Germinal center (tissue), 1 donor: ENCODE measurements at regions not wholly inside any gene's neighbourhood (a gene's known extent, or its start where the extent isn't known, plus 50 kb on each side); places are given as distances from the start of the nearest gene placed in this dataset.
A peak's percentile ranks its signal among the peaks of the same experiment; 100 is the strongest.

Experiments used
- DNase-seq: peaks from one replicate; pipeline ENCODE4 v3.0.0; 2012; ENCODE audit warnings: mixed read lengths, low spot score

DNA sequence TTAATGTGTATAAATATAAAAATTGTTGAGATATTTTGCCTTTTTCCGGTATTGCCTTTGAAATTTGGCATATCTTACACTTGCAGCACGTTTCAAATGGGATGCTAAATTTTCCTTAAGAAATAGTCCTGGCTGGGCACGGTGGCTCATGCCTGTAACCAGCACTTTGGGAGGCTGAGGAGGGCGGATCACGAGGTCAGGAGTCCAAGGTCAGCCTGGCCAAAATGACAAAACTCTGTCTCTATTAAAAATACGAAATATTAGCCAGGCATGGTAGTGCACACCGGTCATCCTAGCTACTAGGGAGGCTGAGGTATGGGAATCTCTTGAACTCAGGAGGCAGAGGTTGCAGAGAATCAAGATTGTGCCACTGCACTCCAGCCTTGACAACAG lies 220.2 kb downstream of the PTEN start:
- DNase-seq = no peak

DNA sequence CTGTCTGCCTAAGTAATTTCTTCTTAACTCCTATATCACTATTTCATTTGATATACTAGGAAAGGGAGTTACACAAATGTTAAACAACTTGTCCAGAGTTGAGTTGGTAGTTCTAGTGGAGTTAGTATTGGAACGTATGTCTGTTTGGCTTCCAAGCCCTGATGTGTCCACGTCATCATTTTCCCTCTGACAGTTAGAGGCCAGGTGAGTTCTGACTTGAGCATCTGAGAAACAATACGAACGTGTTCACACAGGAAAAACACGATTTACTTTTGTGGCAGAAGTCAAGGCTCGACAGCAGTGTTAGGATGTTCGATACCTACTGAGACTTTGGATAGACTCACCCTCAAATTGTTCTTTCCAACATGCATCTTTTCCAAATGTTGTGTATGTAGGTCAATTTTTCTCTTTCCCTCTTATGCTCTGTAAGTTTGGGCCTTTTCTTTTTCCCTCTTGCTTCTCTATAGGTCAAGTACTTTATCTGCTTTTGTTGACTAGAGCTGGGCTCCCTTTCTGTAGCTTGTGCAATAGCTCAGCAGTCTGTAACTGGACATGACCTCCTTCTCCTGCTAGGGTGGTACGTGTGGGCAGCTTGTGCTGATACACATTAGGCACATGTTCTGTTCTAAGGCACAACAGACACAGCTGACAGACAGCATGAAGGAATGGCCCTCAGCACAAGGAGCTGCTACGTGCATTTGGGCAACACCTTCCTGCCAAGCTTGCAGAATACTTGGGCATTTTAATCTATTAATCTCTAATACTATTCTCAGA lies 222.9 kb downstream of the PTEN start:
- no peak for DNase-seq

DNA sequence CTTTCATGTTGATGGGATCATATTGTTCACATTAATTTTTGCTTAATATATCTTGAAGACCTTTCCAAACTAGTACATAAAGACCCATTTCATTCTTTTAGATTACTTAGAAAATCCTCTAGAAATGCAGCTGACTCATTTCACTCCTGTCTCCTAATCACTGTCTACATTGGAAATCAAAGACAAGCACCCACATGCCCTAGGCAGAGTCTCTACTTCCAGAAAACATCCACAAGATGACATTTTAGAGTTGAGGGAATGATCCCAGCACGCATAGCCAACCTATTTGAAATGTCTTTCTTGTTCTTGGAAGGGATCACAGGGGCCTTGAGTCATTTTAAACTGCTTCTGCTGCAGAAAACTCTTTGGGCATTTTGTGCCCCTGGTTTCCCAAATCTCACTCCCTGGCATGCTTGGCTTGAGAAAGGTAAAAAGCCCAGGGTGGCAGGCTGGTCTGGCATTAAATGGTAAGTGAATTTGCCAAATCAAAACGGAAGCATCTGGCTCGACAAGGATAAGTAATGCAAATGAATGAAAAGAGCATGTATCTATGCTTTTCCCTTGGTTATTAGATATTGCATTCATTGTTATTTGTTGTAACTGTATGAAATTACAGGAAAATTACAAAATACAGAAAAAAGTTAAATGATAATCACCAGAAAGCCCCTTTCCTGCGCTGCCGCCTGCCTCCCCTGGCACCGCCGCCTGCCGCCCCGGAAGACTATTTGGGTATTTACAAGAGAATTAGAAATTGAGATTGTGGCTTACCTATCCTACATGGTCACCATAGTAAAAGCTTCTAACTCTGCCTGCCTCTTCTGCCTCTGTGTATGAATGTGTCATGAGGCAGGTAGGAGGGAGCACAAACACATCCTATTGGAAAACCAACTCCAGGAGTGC lies 225.3 kb downstream of the PTEN start:
- no peak for DNase-seq

DNA sequence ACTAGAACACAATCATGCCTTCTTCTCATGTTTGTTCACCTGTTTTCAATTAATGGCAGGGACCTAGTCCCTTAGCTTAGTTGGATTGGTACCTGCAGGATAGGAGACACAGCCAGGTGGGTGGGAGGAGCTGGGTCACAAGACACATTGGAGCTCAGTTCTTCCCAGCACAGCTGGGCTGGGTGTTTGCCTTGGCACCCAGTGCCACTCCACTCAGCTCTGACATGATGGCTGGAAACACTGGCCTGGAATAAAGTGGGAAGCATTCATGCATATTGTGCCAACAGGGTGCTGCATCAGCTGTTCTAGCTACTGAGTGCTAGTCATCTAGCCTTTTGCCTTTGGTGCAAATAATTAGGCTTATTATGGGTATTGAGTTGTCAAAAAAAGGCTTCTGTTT lies 226.1 kb downstream of the PTEN start:
- DNase-seq = no peak

DNA sequence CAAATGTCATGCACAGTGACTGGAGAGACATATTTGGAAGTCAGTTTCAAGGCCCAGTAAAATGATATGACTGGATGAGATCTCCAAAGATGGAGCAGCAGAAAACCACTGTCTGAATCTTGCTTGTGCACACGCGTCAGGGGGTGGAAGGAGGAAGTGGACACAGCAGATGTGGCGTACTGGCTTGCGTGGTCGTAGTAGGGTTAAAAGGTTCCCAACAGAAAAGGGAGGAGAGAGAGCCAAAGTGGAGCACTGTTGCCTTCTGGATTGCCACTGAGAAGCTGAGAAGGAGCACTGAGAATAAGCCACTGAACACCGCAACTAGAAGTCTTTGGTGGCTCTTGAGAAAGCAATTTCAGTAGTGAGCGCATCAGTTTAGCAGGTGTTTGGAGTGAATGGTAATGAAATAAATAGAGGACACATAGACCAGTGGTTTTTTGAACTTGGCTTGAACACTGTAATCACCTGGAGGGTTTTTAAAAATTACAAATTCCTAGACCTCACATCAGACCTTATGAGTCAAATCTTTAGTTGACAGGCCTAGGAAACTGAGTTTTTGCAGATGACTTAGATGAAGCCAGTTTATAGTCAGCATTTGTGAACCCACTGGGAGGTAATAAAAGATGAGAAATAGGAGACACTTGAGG lies 227.3 kb downstream of the PTEN start:
- no peak for DNase-seq

DNA sequence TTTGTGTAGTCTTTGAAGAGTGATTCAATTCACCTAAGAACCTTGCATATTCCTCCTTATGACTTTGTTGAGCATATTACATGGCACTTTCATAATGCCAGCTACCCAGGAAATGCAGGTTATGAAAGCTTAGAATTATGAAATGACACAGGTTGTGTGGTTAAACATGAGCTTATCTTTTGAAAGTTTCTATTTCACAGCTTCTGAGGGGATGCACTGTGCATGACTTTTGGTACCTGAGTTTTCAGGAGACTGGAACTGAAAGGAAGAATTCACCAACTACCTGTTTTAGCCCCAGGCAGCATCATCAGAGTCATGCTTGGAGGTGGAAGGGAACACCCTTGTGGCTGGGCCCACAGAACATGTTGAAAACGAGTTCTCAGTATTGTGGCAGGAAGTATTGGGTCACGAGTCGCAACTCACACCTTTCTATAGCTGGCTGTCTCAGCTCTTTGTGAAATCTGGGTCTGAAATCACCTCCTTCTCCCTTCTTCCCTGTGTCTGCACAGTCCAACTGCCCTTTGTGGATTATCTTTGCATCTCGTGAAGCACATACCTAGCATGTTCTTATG lies 228.2 kb downstream of the PTEN start:
- peak; percentile 54 for DNase-seq

DNA sequence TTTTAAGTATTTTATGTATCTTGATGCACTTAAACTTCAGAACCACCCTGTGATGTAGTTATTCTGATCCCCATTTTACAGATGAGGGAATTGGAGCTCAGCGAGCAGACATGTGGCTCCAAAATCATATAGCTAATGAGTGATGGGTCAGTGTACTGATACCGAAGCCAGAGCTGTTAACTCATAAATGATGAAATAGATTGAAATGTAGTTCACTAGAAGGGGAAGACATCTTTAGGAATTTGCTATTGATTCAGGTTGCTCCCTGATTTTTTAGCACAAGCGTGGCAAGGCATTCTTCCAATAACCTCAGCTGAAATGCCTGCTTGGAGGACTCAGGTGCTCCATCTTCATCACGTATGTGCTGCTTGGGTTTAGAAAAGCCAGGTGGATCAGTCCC lies 228.8 kb downstream of the PTEN start:
- DNase-seq = no peak

DNA sequence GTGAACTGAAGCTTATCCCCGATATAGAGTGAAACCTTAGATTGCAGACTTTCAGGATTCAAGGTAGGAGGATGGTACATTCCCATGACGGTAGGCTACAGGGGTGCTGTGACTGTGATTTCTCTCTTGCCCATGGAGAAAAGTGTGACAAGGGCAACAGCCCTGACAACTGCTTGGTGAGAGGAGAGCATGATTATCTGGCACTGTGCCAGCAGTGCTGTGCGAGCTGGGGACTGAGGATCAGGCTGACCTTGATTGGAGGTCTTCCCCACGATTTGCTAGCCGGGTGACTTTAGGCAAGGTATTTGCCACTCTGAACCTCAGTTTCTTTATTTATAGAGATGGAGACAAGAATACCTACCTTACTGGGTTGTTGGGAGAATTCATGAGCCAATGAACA lies 229.5 kb downstream of the PTEN start:
- DNase-seq = no peak

DNA sequence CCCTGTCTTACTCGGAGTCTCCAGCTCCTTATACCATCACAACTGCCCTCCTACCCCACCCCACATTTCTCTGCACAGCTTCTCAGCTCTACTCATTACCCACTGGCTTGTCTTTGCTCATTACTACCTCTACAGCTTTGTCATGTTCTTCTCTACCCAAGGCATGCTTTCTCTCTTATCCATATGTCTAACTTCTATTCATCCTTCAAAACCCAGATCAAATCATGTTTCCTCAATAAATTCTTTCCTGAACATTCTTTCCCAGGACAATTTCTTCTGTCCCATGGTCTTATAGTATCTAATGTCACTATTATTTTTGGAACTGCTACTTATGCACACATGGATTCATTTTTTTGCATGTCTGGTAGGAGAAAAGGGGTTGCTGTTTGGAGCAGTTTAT lies 231.4 kb downstream of the PTEN start:
- no peak for DNase-seq

DNA sequence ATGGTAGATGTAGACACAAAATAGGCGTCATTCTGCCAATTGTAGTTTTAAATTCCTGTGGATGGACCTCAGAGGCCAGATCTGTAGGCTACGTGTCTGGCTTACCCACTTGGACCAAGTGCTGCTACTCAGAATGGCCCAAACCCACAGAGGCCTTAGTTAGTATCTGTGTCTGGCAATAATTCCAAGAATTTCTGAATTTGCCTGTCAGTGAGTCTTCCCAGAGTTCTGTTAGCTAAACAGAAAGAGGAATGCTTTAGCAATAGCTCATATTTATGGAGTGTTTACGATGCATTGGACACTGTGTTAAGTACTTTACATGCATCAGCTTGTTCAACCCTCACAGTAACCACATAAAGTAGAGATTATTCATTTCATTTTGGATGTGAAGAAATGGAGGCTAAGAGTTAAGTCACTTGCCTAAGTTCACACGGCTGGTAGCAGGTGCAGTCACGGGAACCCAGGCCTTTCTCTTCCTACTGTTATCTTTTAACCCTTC lies 231.8 kb downstream of the PTEN start:
- no peak for DNase-seq

DNA sequence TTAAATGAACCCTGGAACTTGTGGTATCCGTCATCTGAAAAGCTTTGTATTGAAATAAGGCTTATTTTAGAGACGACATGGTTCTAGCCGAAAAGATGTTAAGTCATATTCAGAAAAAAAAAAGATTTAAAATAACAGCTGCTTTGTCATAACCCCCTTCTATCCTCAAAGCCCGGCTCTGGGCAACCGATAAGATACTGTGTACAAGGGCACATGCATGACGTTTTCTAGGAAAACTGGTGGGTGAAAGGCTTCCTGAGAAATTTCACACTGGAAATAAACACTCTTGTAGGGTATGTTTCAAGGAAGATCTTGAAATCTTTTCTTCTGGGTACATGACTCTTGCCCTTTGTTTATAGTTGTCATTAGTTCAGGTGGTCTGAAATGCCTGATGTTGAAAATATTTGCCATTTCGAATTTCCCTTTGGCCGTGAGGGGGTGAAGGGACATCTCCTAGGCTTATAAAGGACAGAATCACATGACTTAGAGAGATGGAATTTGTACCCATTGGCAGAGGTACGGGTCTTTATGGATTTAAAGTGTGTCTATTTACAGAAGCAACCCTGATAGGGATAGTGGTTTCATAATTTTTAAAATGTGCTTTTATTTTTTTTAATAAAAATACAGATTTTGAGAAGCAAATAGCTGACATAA lies 232.5 kb downstream of the PTEN start:
- DNase-seq = no peak

DNA sequence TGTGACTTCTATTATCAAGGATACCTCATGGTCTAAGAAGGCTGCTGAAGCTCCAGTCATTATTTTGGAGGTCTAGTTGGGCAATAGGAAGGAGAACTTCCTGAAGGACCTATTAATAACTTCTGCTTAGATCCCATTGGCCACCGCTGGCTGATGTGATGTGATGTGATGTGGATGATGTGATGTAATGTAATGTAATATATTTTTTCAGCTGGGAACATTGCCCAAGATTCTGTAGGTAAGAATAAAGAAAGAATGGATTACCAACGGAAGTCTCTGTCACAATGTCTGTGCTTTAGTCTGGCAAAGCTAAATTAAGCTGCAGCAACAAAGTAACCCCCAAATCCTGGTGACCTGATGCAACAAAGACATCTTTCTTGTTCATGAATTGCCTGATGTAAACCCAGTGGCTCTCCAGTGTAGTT lies 233.7 kb downstream of the PTEN start:
- DNase-seq = no peak

DNA sequence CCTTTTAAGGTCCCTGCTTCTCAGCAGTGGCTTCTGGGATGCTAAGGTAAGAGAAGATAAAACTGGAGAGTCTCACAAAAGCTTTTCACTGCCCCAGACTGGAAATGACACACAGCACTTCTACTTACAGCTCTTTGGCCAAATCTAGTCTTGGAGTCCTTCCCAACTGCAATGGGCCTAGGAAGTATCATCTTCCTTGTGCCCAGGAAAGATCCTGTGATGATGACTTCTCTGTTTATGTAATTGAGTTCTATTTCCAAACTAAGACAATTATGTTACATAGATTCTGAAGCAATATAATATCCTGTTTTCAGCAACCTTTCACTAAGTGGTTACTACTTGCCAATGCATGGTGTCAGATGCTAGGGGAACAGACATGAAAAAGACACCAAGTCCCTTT lies 234.1 kb downstream of the PTEN start:
- no peak for DNase-seq

DNA sequence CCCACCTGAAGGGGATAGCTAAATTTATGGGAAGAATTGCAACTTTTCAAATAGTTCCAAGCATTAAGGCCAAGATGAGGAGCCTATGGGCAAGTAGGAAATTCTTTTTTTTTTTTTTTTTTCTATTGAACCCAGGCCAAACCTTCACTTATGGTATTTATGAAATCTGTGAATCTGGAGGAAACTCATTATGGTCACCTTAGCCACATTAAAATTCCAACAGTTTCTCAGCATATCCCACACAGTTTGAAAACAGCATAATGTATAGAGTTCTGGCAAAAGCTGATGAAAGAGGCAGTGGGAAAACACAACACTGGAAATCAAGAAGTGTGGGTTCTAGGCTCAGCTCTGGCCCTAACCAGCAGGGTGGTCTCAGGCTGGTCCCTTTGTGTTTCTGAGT lies 236.9 kb downstream of the PTEN start:
- DNase-seq = no peak

DNA sequence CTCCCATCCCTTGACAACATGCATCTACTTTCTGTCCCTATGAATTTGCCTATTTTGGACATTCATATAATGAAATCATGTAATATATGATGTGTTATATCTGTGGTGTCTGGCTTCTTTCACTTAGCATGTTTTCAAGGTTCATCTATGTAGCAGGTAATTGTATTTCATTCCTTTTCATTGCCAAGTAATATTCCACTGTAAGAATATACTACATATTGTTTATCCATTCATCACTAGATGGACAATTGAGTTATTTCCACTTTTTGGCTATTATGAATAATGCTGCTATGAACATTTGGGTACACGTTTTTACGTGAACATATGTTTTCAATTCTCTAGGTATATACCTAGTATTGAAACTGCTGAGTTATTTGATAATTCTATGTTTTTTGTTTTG lies 238.2 kb downstream of the PTEN start:
- no peak for DNase-seq

DNA sequence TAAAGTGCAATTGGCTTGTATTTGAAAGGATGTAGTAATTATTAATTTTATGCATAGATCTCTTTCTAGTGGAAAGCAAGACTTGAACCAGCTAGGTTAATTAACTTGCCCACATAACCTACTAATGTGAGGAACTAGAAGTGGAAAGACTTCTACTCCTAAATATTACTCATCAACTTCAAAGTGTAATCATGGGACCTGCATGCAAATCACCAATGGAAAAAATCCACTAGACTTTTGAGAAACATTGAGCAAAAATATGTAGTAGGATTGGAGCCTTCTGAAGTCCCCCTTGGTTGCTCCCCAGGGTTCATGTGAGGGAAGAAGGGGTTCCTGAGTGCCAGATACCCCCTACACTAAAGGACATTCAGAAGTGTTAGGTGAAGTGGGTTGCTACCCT lies 240.2 kb downstream of the PTEN start:
- DNase-seq = no peak

DNA sequence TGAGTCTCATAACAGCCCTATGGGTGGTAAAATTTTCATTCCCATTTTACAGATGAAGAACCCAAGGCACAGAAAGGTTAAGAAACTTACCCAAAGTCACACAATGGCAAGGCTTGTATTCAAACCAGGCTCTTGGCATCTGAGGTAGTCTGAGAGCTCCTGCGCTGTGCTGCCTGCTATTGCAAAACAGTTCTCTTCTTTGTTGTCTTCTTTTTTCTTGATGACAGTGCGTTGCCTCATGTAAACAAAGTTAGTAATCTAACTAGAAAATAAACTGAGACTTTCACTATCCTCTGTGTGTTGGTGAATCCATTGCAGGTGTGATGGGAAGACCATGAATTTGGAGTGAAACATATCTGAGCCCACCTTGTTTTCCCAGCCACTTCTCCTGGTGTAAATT lies 240.8 kb downstream of the PTEN start:
- DNase-seq = no peak

DNA sequence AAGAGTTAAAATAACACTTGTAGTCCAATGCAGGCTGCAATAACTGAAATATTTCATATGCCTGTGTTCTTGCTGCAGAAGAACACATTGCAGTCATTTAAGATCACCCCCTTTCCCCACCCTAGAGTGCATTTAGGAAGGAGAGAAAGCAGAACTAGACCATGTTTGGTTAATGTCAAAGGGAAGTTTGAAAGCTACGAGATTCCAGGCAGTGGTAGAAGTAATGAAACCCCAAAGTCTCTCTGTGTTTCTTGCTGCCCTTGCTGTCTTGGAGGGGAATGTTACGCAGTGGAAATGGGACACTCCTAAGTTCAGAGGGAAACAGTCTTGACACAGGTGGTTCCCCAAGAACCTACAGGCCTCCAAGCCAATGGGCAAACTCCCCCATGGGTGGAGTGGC lies 242.9 kb downstream of the PTEN start:
- no peak for DNase-seq

DNA sequence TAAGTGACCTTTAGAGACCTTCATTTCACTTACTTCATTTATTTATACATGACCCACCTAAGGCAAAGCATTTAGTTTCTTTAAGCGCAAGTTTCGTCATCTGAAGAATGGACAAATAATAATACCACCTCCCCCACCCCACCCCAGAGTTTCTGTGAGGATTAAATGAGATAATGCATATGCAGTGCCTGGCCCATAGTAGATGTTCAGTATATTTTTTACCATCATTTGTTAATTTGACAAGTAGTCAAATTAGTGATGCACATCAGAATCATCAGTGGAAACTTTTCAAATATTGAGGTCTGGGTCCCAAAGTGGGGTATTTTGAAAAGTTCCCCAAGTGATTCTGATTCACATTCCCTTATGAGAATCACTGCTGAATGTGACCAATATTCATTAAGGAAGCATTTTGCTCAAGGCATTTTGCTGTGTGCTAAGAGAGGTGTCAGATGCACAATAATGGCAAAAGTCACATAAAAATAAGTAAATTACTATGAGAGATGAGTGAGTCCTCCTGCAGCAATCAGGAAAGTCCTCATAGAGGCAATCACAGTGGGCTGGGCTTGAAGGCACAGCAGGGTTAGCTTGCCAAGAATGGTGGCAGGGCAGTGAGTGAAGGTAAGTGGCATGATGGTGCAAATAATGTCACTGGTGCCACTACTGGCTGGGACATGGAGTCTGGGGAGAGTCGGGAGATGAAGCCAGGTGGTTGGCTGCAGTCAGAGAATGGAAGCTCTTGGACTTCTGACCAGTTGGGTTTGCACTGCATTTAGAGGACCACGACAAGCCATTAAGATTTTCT lies 244.1 kb downstream of the PTEN start:
- no peak for DNase-seq

DNA sequence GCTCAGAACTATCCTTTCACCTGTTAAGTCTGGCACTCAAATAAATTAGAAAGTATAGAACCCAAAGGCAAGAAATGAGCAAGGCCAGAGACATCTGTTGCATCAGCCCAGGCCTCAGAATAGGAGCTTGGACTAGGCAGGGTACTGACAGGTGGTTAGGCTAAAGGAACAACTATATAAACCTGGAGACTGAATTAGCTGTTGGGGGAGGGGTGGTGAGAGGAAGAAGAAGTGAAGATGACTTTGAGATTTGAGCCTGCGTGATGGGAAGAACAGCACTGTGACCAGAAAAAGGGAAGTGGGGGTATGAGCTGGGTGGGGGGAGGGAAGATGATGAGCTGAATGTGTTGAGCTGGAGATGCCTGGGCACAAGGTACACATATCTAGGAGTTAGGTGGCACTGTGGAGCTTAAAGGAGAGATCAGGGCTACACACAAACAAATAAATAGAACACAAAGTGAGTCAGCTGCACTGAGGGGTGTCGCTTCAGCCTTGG lies 244.7 kb downstream of the PTEN start:
- DNase-seq = peak; percentile 62

DNA sequence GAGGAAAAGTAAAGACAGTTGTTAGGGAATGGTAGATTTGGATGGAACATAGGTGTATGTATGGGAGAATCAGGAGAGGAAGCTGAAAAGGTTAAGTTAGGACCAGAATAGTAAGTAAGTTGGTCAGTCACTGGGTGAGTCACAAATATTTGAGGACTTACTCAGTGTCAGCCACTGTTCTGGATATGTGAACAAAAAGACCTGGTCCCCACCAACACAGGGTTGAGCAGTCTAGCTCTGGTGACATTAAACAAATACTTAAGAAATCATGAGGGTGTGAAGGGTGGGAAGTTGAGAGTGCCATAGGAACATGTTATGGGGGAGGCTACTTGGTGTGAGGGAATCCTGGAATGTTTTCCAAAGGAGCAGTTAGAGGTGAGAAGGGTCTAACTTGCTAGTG lies 246.9 kb downstream of the PTEN start:
- no peak for DNase-seq
